ENCODE measurements at regions not wholly inside any gene's neighbourhood (a gene's known extent, or its start where the extent isn't known, plus 50 kb on each side); places are given as distances from the start of the nearest gene placed in this dataset.

- Mint-ChIP-seq H3K27me3 (ENCODE audit: low read depth, poor library complexity) (no peaks in the 10 kb centered on the region), H3K9me3 (peaks cover 18% of the 10 kb centered on the region), H3K4me1 (peaks cover 27% of the 10 kb centered on the region), H3K36me3 (ENCODE audit: low read depth) (peaks cover 4% of the 10 kb centered on the region), H3K27ac (no peak overlapping the region), H3K4me3 (no peak overlapping the region)
- DNase-seq = no peak
- TF ChIP-seq CTCF (IDR thresholded peaks at IDR 0.05) = no peak
Observed at GRCh38 chr5:88384886-88385285, 116.2 kb upstream of the TMEM161B start.

GRCh38 chr5:88380332-88380731, 111.7 kb upstream of the TMEM161B start:
- H3K9me3 Mint-ChIP-seq = peaks cover 30% of the 10 kb centered on the region
- no peak overlapping the region for H3K4me3 Mint-ChIP-seq
- H3K27me3 Mint-ChIP-seq (ENCODE audit: low read depth, poor library complexity) = peaks cover 2% of the 10 kb centered on the region
- H3K4me1 Mint-ChIP-seq = peaks cover 15% of the 10 kb centered on the region
- H3K36me3 Mint-ChIP-seq (ENCODE audit: low read depth) = peaks cover 16% of the 10 kb centered on the region
- TF ChIP-seq CTCF (IDR thresholded peaks at IDR 0.05) = no peak
- H3K27ac Mint-ChIP-seq = no peak overlapping the region
- no peak for DNase-seq

GRCh38 chr5:88377705-88378656, 109.3 kb upstream of the TMEM161B start:
- no peak for TF ChIP-seq CTCF (IDR thresholded peaks at IDR 0.05)
- Mint-ChIP-seq H3K4me1 (peaks cover 15% of the 10 kb centered on the region), H3K27me3 (ENCODE audit: low read depth, poor library complexity) (peaks cover 2% of the 10 kb centered on the region), H3K27ac (peak overlapping the region; percentile 17), H3K4me3 (no peak overlapping the region), H3K36me3 (ENCODE audit: low read depth) (peaks cover 19% of the 10 kb centered on the region), H3K9me3 (peaks cover 33% of the 10 kb centered on the region)
- no peak for DNase-seq

GRCh38 chr5:88377240-88377639, 108.6 kb upstream of the TMEM161B start:
- peaks cover 2% of the 10 kb centered on the region for H3K27me3 Mint-ChIP-seq (ENCODE audit: low read depth, poor library complexity)
- H3K4me1 Mint-ChIP-seq = peaks cover 15% of the 10 kb centered on the region
- H3K27ac Mint-ChIP-seq = no peak overlapping the region
- DNase-seq = no peak
- H3K9me3 Mint-ChIP-seq = peaks cover 33% of the 10 kb centered on the region
- H3K4me3 Mint-ChIP-seq = no peak overlapping the region
- H3K36me3 Mint-ChIP-seq (ENCODE audit: low read depth) = peaks cover 19% of the 10 kb centered on the region
- TF ChIP-seq CTCF (IDR thresholded peaks at IDR 0.05) = no peak

- TF ChIP-seq CTCF (IDR thresholded peaks at IDR 0.05) = no peak
- peaks cover 15% of the 10 kb centered on the region for H3K4me1 Mint-ChIP-seq
- peaks cover 2% of the 10 kb centered on the region for H3K27me3 Mint-ChIP-seq (ENCODE audit: low read depth, poor library complexity)
- no peak overlapping the region for H3K27ac Mint-ChIP-seq
- peaks cover 19% of the 10 kb centered on the region for H3K36me3 Mint-ChIP-seq (ENCODE audit: low read depth)
- H3K9me3 Mint-ChIP-seq = peaks cover 28% of the 10 kb centered on the region
- no peak overlapping the region for H3K4me3 Mint-ChIP-seq
- no peak for DNase-seq
Observed at GRCh38 chr5:88376728-88377127, 108.1 kb upstream of the TMEM161B start.

GRCh38 chr5:88374391-88374790, 105.7 kb upstream of the TMEM161B start:
- peaks cover 2% of the 10 kb centered on the region for H3K27me3 Mint-ChIP-seq (ENCODE audit: low read depth, poor library complexity)
- peaks cover 15% of the 10 kb centered on the region for H3K36me3 Mint-ChIP-seq (ENCODE audit: low read depth)
- H3K27ac Mint-ChIP-seq = no peak overlapping the region
- no peak overlapping the region for H3K4me3 Mint-ChIP-seq
- DNase-seq = no peak
- no peak for TF ChIP-seq CTCF (IDR thresholded peaks at IDR 0.05)
- peaks cover 22% of the 10 kb centered on the region for H3K4me1 Mint-ChIP-seq
- peaks cover 13% of the 10 kb centered on the region for H3K9me3 Mint-ChIP-seq

Data from nephron progenitor cell (in vitro differentiated cells).